Esophagus muscularis mucosa (tissue), 3 donors: ENCODE measurements at regions not wholly inside any gene's neighbourhood (a gene's known extent, or its start where the extent isn't known, plus 50 kb on each side); places are given as distances from the start of the nearest gene placed in this dataset.

Experiments
- CTCF ChIP-seq, 3 experiments: fragments of 200-600 bp in 2 of 3; fragments of 450-650 bp in 1 of 3; sonication (generic) in 2 of 3; IDR thresholded peaks; one replicate each; pipeline ENCODE4 v1.5.1; 2017 to 2019; ENCODE audit warnings: antibody characterized with exemption in 3 of 3, mild to moderate bottlenecking in 2 of 3, moderate library complexity in 1 of 3
- POLR2A ChIP-seq: fragments of 450-650 bp; IDR thresholded peaks from one replicate; pipeline ENCODE4 v1.6.1; 2017; ENCODE audit warnings: antibody characterized with exemption, moderate library complexity, mild to moderate bottlenecking, low read depth

GRCh38 chr22:27213766-27214581 lies 556.6 kb downstream of the MIAT start:
- TF ChIP-seq POLR2A: no peak
- TF ChIP-seq CTCF (IDR thresholded peaks at IDR 0.05): no peak
